Ishikawa (cell line): ENCODE measurements at regions not wholly inside any gene's neighbourhood (a gene's known extent, or its start where the extent isn't known, plus 50 kb on each side); places are given as distances from the start of the nearest gene placed in this dataset.

Source experiments
- CREB1 ChIP-seq: IDR thresholded peaks from 2 replicates; pipeline ENCODE4 v1.6.1; 2012; ENCODE audit warnings: low read depth
- EGR1 ChIP-seq: IDR thresholded peaks from 2 replicates; pipeline ENCODE4 v1.6.1; 2012
- MAX ChIP-seq: IDR thresholded peaks from 2 replicates; pipeline ENCODE4 v1.6.1; 2012
- RAD21 ChIP-seq: IDR thresholded peaks from 2 replicates; pipeline ENCODE4 v1.6.1; 2012; ENCODE audit warnings: low read depth
- REST ChIP-seq: IDR thresholded peaks from 2 replicates; pipeline ENCODE4 v1.6.1; 2012; ENCODE audit warnings: low read depth, mild to moderate bottlenecking
- YY1 ChIP-seq: IDR thresholded peaks from 2 replicates; pipeline ENCODE4 v1.6.1; 2012; ENCODE audit warnings: low read depth
- ZBTB7A ChIP-seq: IDR thresholded peaks from 2 replicates; pipeline ENCODE4 v1.6.1; 2012; ENCODE audit warnings: low read depth

GRCh38 chr2:204274991-204275390, 270.3 kb upstream of the PARD3B start:
- TF ChIP-seq REST (no peak), ZBTB7A (no peak), RAD21 (no peak), YY1 (no peak), MAX (no peak), CREB1 (no peak), EGR1 (no peak)
